ENCODE measurements at regions not wholly inside any gene's neighbourhood (a gene's known extent, or its start where the extent isn't known, plus 50 kb on each side); places are given as distances from the start of the nearest gene placed in this dataset.

- TF ChIP-seq CTCF (IDR thresholded peaks at IDR 0.05), result no peak
- no peak for TF ChIP-seq ZFX (IDR thresholded peaks at IDR 0.05; ENCODE audit: borderline replicate concordance)
Observed at GRCh38 chr6:135748189-135748588, 103.3 kb upstream of the PDE7B start.

All from 22Rv1 (cell line).